Endothelial cell of umbilical vein (primary cell): ENCODE measurements at regions not wholly inside any gene's neighbourhood (a gene's known extent, or its start where the extent isn't known, plus 50 kb on each side); places are given as distances from the start of the nearest gene placed in this dataset.

Experiments
- BruUV-seq: library from RNA; stranded (reverse); fragments of 400-500 nt; replicated peaks from 2 replicates; lab custom pipeline; 2021; lab: Mats Ljungman, UMichigan
- CTCF ChIA-PET: fragments of 300-600, 350-600 bp; sonication (Branson Sonifier 250); formaldehyde crosslinking; loops from one replicate; lab custom pipeline; 2021; ENCODE audit warnings: antibody characterized with exemption, inconsistent platforms; lab: Charles Lee
- POLR2A ChIA-PET: fragments of 300-600, 350-600 bp; sonication (Branson Sonifier 250); formaldehyde crosslinking; loops from one replicate; lab custom pipeline; 2021; ENCODE audit warnings: antibody characterized with exemption, inconsistent platforms; lab: Charles Lee
- DNase-seq: peaks from one replicate; pipeline ENCODE4 v3.0.0-alpha.2; 2011; ENCODE audit warnings: low read depth, low spot score
- FAIRE-seq: peaks from 2 replicates; lab custom pipeline; 2011; peaks lifted over from hg19 to GRCh38; lab: Jason Lieb, UNC
- H2AFZ ChIP-seq: 2 replicates; pipeline ENCODE4 v1.6.0; 2012; ENCODE audit warnings: low read depth, low read length, control low read depth, inconsistent platforms
- H3K27ac ChIP-seq: 2 replicates; pipeline ENCODE4 v1.5.1; 2011; ENCODE audit warnings: low read depth, mild to moderate bottlenecking, control low read depth, low read length, moderate library complexity; ENCODE audit not compliant: insufficient read depth
- H3K27me3 ChIP-seq, 2 experiments: 2 replicates each; pipeline versions ENCODE4 v1.6.0 to v1.6.1; 2011; ENCODE audit warnings: low read length in 2 of 2, mixed read lengths in 1 of 2; ENCODE audit not compliant: control insufficient read depth in 2 of 2, insufficient read depth in 2 of 2
- H3K36me3 ChIP-seq, 2 experiments: 2 replicates in 1 of 2; 3 replicates in 1 of 2; pipeline ENCODE4 v1.5.1; 2011; ENCODE audit warnings: low read length in 2 of 2, mild to moderate bottlenecking in 1 of 2, moderate library complexity in 1 of 2; ENCODE audit not compliant: control insufficient read depth in 2 of 2, insufficient read depth in 2 of 2; ENCODE audit errors: extremely low read depth in 1 of 2
- H3K4me1 ChIP-seq: 3 replicates; pipeline ENCODE4 v1.5.1; 2011; ENCODE audit warnings: mild to moderate bottlenecking, low read length; ENCODE audit not compliant: control insufficient read depth, insufficient read depth; ENCODE audit errors: extremely low read depth
- H3K4me2 ChIP-seq: 2 replicates; pipeline ENCODE4 v1.6.1; 2011; ENCODE audit warnings: low read length, control low read depth, mixed read lengths; ENCODE audit not compliant: insufficient read depth
- H3K4me3 ChIP-seq, 3 experiments: fragments of 200-600 bp in 1 of 3; sonication (generic), shearing (Covaris generic) in 1 of 3; replicated peaks in 1 of 3; 2 replicates each; pipeline ENCODE4 v1.5.1; 2011 to 2016; ENCODE audit warnings: control low read depth in 3 of 3, low read length in 3 of 3, mild to moderate bottlenecking in 2 of 3, inconsistent platforms in 1 of 3, low read depth in 1 of 3, moderate library complexity in 1 of 3; ENCODE audit not compliant: insufficient read depth in 1 of 3
- H3K79me2 ChIP-seq: 2 replicates; pipeline ENCODE4 v1.6.0; 2012; ENCODE audit warnings: low read length, inconsistent platforms; ENCODE audit not compliant: control insufficient read depth, insufficient read depth
- H3K9ac ChIP-seq: replicated peaks from 2 replicates; pipeline ENCODE3; 2011; ENCODE audit warnings: low read length, control low read depth; ENCODE audit not compliant: insufficient read depth; ENCODE audit errors: extremely low read depth
- H3K9me1 ChIP-seq: replicated peaks from 3 replicates; pipeline ENCODE4 v1.6.0; 2011; ENCODE audit warnings: mild to moderate bottlenecking, low read length; ENCODE audit not compliant: control insufficient read depth, insufficient read depth; ENCODE audit errors: extremely low read depth
- H3K9me3 ChIP-seq: replicated peaks from 2 replicates; pipeline ENCODE4 v1.5.1; 2012; ENCODE audit warnings: low read length, inconsistent platforms; ENCODE audit not compliant: control insufficient read depth, insufficient read depth
- H4K20me1 ChIP-seq: replicated peaks from 2 replicates; pipeline ENCODE3; 2011; ENCODE audit warnings: mild to moderate bottlenecking, low read length; ENCODE audit not compliant: control insufficient read depth, insufficient read depth; ENCODE audit errors: extremely low read depth
- EZH2 ChIP-seq: IDR thresholded peaks from 2 replicates; pipeline ENCODE4 v1.6.1; 2012; ENCODE audit warnings: borderline replicate concordance, low read depth, mild to moderate bottlenecking, moderate library complexity, low read length, inconsistent platforms; ENCODE audit not compliant: severe bottlenecking
- FOS ChIP-seq: IDR thresholded peaks from 2 replicates; pipeline ENCODE4 v1.6.1; 2011; ENCODE audit warnings: mild to moderate bottlenecking, low read length, moderate library complexity, borderline replicate concordance; ENCODE audit not compliant: insufficient read depth
- GATA2 ChIP-seq: IDR thresholded peaks from 2 replicates; pipeline ENCODE4 v1.7.0; 2011; ENCODE audit warnings: low read depth, mild to moderate bottlenecking, moderate library complexity, mixed read lengths, low read length; ENCODE audit not compliant: insufficient read length, insufficient read depth
- JUN ChIP-seq: IDR thresholded peaks from 2 replicates; pipeline ENCODE4 v1.6.1; 2011; ENCODE audit warnings: borderline replicate concordance, low read depth; ENCODE audit not compliant: insufficient read length, insufficient read depth
- MYC ChIP-seq: IDR thresholded peaks from one replicate; pipeline ENCODE4 v1.6.1; 2011; ENCODE audit warnings: mild to moderate bottlenecking, low read depth, low read length
- POLR2A ChIP-seq: IDR thresholded peaks from 2 replicates; pipeline ENCODE4 v1.6.1; 2012; ENCODE audit warnings: low read depth, mild to moderate bottlenecking, control low read depth, low read length
- POLR2AphosphoS5 ChIP-seq: IDR thresholded peaks from 2 replicates; pipeline ENCODE4 v1.6.1; 2012; ENCODE audit warnings: low read depth, mild to moderate bottlenecking, control low read depth, low read length, moderate library complexity; ENCODE audit not compliant: insufficient read depth
- dilution Hi-C: fragments of 300-500 bp; cut with MboI; formaldehyde crosslinking; loops from one replicate; pipeline ENCODE4 v1.15.0; 2019; ENCODE audit warnings: low sequenced_read_pairs; ENCODE audit not compliant: extremely low pct_ligation_motif_present
- intact Hi-C: fragments of 100-400 bp; cut with micrococcal nuclease; formaldehyde crosslinking; loops from one replicate; pipeline ENCODE4 v1.10.0; 2022
- TF ChIP-seq, protein P1 (sequence below), 2 donors: IDR thresholded peaks; 1 replicate in 1 of 2; 2 replicates in 1 of 2; pipeline ENCODE4 v1.5.1; 2011; ENCODE audit warnings: low read length in 2 of 2, mild to moderate bottlenecking in 2 of 2, moderate library complexity in 2 of 2, control low read depth in 1 of 2, inconsistent platforms in 1 of 2, low read depth in 1 of 2; ENCODE audit not compliant: insufficient read depth in 1 of 2; ENCODE audit errors: extremely low read depth in 1 of 2
- TF ChIP-seq, protein P2 (sequence below): IDR thresholded peaks from 2 replicates; pipeline ENCODE4 v1.6.1; 2011; ENCODE audit not compliant: insufficient read depth, insufficient read length

DNA sequence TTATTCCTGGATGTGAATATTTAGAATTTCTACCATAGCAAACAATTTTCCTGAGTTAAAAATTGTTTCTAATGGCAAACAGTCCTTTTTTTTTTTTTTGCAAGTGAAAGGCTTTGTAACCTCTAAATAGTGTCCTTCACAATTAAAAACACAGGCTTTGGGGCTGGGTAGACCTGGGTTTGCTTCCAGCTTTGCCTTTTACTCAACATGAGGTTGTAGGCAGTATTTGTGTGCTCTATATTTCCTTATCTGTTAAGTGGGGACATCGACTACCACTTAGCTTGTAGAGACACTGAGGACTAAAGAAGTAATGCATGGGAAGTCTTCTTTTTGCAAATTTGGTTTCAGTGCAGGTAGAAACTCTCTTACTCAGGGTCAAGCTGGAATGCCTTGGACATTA, 169.4 kb upstream of the GRB10 start:
- H2AFZ ChIP-seq = peak overlapping the region; percentile 30
- H3K4me1 ChIP-seq = peaks cover 42% of the 10 kb centered on the region
- H3K27ac ChIP-seq = no peak overlapping the region
- CTCF ChIA-PET = interaction anchor here (0.9 to 2.7 kb wide), 2 partner anchors 9 to 126 kb away, joined by 3 to 6 read pairs; no protein-coding TSS in a partner anchor
- no peak for TF ChIP-seq EZH2
- TF ChIP-seq, protein P1, sequence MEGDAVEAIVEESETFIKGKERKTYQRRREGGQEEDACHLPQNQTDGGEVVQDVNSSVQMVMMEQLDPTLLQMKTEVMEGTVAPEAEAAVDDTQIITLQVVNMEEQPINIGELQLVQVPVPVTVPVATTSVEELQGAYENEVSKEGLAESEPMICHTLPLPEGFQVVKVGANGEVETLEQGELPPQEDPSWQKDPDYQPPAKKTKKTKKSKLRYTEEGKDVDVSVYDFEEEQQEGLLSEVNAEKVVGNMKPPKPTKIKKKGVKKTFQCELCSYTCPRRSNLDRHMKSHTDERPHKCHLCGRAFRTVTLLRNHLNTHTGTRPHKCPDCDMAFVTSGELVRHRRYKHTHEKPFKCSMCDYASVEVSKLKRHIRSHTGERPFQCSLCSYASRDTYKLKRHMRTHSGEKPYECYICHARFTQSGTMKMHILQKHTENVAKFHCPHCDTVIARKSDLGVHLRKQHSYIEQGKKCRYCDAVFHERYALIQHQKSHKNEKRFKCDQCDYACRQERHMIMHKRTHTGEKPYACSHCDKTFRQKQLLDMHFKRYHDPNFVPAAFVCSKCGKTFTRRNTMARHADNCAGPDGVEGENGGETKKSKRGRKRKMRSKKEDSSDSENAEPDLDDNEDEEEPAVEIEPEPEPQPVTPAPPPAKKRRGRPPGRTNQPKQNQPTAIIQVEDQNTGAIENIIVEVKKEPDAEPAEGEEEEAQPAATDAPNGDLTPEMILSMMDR (IDR thresholded peaks at IDR 0.05; ENCODE audit: extremely low read depth in 1 of 2, insufficient read depth in 1 of 2, low read depth in 1 of 2, low read length in 2 of 2) = no peak
- no peak for TF ChIP-seq JUN
- TF ChIP-seq POLR2AphosphoS5 = no peak
- no peak for TF ChIP-seq POLR2A
- TF ChIP-seq FOS = no peak
- no peak for TF ChIP-seq MYC
- TF ChIP-seq, protein P2, sequence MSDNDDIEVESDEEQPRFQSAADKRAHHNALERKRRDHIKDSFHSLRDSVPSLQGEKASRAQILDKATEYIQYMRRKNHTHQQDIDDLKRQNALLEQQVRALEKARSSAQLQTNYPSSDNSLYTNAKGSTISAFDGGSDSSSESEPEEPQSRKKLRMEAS = no peak
- TF ChIP-seq GATA2 = no peak
- BruUV-seq = no TSS peak
- H3K9ac ChIP-seq = no peak overlapping the region
- intact Hi-C loops = loop anchor here (5.0 kb wide), 2 partner anchors 225 to 455 kb away; no protein-coding TSS in a partner anchor
- no peaks in the 10 kb centered on the region for H3K36me3 ChIP-seq
- no peaks in the 10 kb centered on the region for H3K9me1 ChIP-seq
- no peak overlapping the region for H3K4me3 ChIP-seq
- no peak overlapping the region for H3K4me2 ChIP-seq
- no peak for FAIRE-seq
- no peaks in the 10 kb centered on the region for H4K20me1 ChIP-seq
- H3K9me3 ChIP-seq = no peaks in the 10 kb centered on the region
- dilution Hi-C loops = no loop called here
- DNase-seq = no peak
- H3K79me2 ChIP-seq = no peaks in the 10 kb centered on the region
- POLR2A ChIA-PET = no interaction called here
- H3K27me3 ChIP-seq = no peaks in the 10 kb centered on the region
